ENCODE measurements at regions not wholly inside any gene's neighbourhood (a gene's known extent, or its start where the extent isn't known, plus 50 kb on each side); places are given as distances from the start of the nearest gene placed in this dataset.

- H3K4me3 ChIP-seq: no peak overlapping the region
- 63% methylated on average over 2 of the region's 2 CpGs for WGBS
- no peaks in the 10 kb centered on the region for H3K36me3 ChIP-seq
- no peaks in the 10 kb centered on the region for H3K27me3 ChIP-seq (replicated peaks; ENCODE audit: insufficient read depth)
- intact Hi-C loops (cut with DNase I): no loop called here
- H3K4me1 ChIP-seq (replicated peaks): no peaks in the 10 kb centered on the region
- no peak overlapping the region for H3K27ac ChIP-seq
- no peak for TF ChIP-seq CTCF (IDR thresholded peaks at IDR 0.05)
- TF ChIP-seq POLR2A (IDR thresholded peaks at IDR 0.05): no peak
- TF ChIP-seq POLR2AphosphoS5 (IDR thresholded peaks at IDR 0.05): no peak
- no peak for DNase-seq (ENCODE audit: low spot score)
- no peaks in the 10 kb centered on the region for H3K9me3 ChIP-seq
Measured at GRCh38 chr2:105654474-105655004, 90.2 kb upstream of the NCK2 start.

GRCh38 chr2:105653302-105653701 lies 91.4 kb upstream of the NCK2 start:
- no peak overlapping the region for H3K27ac ChIP-seq
- no peaks in the 10 kb centered on the region for H3K27me3 ChIP-seq (replicated peaks; ENCODE audit: insufficient read depth)
- intact Hi-C loops (cut with DNase I): no loop called here
- no peaks in the 10 kb centered on the region for H3K36me3 ChIP-seq
- H3K4me3 ChIP-seq: no peak overlapping the region
- no peak for DNase-seq (ENCODE audit: low spot score)
- H3K4me1 ChIP-seq (replicated peaks): no peaks in the 10 kb centered on the region
- TF ChIP-seq CTCF (IDR thresholded peaks at IDR 0.05): no peak
- no peaks in the 10 kb centered on the region for H3K9me3 ChIP-seq

GRCh38 chr2:105652014-105652796 lies 92.5 kb upstream of the NCK2 start:
- Histone ChIP-seq H3K4me1 (replicated peaks) (no peaks in the 10 kb centered on the region), H3K27ac (no peak overlapping the region), H3K4me3 (no peak overlapping the region), H3K9me3 (no peaks in the 10 kb centered on the region), H3K27me3 (replicated peaks; ENCODE audit: insufficient read depth) (no peaks in the 10 kb centered on the region), H3K36me3 (no peaks in the 10 kb centered on the region)
- 97% methylated on average over 13 of the region's 13 CpGs for WGBS
- TF ChIP-seq POLR2AphosphoS5 (IDR thresholded peaks at IDR 0.05): no peak
- TF ChIP-seq CTCF (IDR thresholded peaks at IDR 0.05): no peak
- TF ChIP-seq POLR2A (IDR thresholded peaks at IDR 0.05): no peak
- intact Hi-C loops (cut with DNase I): no loop called here
- no peak for DNase-seq (ENCODE audit: low spot score)

GRCh38 chr2:105649534-105649933 lies 95.2 kb upstream of the NCK2 start:
- WGBS: 95% methylated on average over 2 of the region's 2 CpGs
- intact Hi-C loops (cut with DNase I): no loop called here

More at GRCh38 chr2:105649534-105649933, 95.2 kb upstream of the NCK2 start:
- Histone ChIP-seq H3K4me3 (no peak overlapping the region), H3K4me1 (replicated peaks) (no peaks in the 10 kb centered on the region), H3K27me3 (replicated peaks; ENCODE audit: insufficient read depth) (no peaks in the 10 kb centered on the region), H3K9me3 (no peaks in the 10 kb centered on the region), H3K36me3 (no peaks in the 10 kb centered on the region), H3K27ac (no peak overlapping the region)
- no peak for DNase-seq (ENCODE audit: low spot score)
- TF ChIP-seq CTCF (IDR thresholded peaks at IDR 0.05) (no peak), POLR2AphosphoS5 (IDR thresholded peaks at IDR 0.05) (no peak), POLR2A (IDR thresholded peaks at IDR 0.05) (no peak)
